GM19452 (cell line): ENCODE measurements at regions not wholly inside any gene's neighbourhood (a gene's known extent, or its start where the extent isn't known, plus 50 kb on each side); places are given as distances from the start of the nearest gene placed in this dataset.
"Not testable (repeated sequence)": the region's sequence is repeated elsewhere in the genome, so short reads cannot be mapped to it uniquely, and the experiment has no call there.

Experiments
- ATAC-seq: cut with Tn5 transposase; IDR thresholded peaks from one replicate; pipeline ENCODE4 v1.9.1; 2021; ENCODE audit not compliant: unreplicated experiment

DNA sequence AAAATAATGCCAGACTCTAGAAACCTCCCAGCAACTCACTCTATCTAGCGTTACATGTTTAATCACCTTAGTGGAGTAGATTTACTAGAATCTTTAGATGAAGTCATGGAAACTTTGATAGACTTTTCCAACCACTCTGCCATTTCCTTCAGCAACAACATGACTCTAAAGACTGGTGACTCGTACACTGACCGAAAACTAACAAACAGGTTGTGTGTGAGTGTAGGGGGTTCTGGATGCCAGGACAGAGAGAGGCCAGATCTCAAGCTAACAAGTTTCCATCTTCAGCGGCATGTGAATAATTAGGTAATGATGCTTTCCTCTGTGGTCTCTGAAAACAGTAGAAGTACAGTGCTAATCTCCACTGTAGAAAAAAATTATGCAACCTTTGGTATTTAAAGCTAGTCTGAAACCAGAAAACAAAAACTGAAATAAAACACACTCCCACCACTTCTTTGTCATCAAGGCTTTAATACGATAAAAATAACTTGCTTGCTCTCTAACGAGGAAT, 286.4 kb downstream of the PRDM5 start:
- ATAC-seq, result no peak

DNA sequence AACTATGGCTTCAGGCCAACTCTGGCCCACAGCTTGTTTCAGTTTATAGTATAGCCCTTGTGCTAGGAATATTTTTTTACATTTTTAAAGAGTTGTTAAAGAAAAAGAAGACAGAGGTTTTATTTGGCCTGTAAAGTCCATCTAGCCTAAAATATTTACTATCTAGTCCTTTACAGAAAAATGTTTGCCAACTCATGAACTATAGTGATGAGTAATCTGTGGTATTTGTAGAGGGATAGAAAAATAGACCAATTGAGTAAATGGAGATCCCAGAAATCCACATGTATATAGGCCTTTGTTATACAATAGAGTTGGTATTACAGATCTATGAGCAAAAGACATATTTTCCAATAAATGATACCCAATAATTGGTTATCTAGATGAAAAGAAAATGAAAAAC, 288.7 kb downstream of the PRDM5 start:
- ATAC-seq, result no peak

DNA sequence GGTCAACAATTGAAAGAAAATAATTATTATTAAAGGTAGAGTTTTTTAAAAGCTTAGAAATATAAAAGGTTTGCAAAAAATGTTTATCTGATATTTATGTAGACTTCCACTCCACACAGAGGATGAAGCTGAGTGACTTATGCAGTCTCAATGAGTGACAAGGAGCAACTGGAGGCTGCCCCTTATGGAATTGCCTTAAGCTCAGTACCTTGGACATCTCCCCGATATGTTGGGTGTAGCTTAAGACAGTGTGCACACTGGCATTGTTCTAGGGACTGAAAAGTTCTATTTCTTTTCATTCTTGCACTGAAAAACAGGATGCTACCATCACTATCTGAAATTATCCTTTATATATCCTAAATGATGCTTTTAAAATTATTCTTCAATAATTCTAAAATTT, 292.1 kb downstream of the PRDM5 start:
- ATAC-seq, result no peak

- ATAC-seq, result no peak
Measured at GRCh38 chr4:120629546-120630108, 292.9 kb downstream of the PRDM5 start.

GRCh38 chr4:120622601-120623000, 299.9 kb downstream of the PRDM5 start:
- ATAC-seq, result no peak

GRCh38 chr4:120617171-120617570, 305.4 kb downstream of the PRDM5 start:
- ATAC-seq, result no peak

DNA sequence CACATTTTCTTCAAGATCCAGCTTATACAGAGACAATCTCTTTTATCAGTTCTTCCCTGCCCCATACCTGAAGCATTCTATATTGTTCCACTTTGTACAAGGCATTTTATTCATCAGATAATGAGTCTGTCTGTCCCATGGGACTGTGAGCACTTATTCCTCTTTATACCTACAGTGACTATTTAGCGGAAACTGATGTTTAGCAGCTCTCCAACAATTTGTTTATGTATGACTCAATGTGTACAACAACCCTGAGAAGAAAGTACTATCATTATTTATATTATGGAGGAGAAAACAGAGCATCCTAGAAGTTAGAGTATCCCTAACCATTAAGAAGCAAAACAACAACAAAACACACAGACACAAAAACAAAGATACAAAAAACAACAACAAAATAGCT, 306.5 kb downstream of the PRDM5 start:
- ATAC-seq, result no peak

DNA sequence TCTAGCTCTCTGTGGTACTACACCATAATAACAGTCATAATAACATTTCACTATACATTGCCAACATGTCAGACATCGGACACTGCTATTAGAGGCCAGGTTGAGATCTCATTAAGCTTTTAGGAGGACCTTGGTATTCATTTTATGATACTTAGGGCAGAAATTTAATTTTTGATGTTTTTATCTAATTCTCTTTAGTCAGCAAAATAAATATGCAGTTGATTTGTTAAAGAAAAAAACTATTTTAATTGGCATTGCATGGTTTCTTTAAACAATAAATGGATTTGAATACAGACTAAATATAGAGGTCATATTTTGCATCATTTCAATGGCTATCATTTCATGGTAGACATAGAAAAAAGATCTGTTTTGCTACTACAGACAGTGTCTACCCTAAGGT, 308.7 kb downstream of the PRDM5 start:
- no peak for ATAC-seq

DNA sequence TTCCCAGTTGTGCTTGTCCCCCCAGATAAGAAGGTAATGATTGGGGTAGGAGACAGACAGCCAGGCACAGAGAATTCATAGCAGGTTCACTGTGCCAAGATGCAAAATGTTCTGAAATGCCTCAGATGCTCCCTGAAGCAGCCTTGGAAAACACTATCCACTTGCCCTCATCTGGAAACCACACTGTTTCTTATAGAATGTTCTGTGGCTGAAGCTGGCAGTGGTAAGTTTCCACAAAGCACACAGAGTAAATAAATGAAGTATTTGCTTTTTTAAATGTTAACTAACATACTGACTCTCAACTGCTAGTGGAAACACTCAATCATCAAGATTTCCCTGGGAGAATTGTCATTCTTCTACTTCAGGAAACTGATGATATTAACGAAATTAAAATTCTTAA, 311.4 kb downstream of the PRDM5 start:
- no peak for ATAC-seq

DNA sequence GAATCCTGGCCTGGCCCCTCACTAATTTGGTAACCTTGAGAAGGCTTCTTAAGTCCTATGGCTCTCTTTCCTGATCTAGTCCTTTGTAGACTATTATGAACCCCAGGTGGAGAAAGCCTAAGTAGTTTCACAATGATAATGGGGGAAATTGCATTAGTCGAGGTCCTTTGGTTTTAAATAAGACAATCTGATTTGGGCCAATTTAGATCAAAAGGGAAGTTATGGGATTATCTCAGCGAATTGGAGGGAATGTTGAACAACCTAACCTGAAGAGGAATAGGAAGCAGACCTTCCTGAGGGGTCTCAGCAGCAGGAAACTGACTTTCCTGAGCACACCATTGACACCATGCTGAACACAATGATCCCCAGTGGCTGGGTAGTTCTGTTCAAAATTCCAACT, 331.5 kb downstream of the PRDM5 start:
- ATAC-seq, result no peak

DNA sequence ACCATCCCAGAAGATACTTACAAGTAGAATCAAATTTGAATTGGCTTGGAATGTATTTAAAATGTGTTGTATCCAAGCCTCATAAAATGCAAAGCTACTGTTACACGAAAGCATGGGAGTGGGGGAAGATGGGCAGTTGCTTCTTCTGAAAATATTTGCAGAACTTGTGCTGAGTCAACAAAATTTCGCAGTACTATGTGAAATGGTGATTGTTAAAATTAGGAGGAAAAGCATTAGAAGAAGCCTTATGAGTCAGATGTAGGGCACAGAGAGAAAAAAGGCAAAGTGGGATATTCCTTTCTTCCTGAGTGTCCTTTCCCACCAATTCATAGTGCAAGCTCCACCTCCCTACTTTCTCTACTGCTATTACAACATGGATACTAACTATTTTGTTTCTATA, 332.7 kb downstream of the PRDM5 start:
- ATAC-seq, result no peak

DNA sequence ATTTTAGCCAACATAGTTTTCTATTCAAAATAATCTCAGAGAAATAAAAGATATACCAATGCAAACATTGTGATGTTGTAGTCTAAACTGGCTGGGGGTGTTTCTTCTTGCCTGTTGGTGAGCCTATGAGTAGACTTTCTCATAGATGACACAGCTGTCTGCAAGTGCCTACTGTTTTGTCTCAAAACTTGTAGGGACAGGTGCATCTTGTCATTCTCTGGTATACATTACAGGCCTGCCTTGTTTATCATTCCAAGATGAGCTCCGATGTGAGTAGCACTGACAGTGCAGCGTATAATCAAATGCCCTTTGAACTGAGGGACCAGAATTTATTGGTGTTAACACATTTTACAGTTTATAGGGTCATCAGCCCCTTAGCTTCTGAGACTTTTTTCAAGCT, 353.8 kb downstream of the PRDM5 start:
- ATAC-seq, result no peak

- no peak for ATAC-seq
Measured at GRCh38 chr4:120561648-120562047, 360.9 kb downstream of the PRDM5 start.

DNA sequence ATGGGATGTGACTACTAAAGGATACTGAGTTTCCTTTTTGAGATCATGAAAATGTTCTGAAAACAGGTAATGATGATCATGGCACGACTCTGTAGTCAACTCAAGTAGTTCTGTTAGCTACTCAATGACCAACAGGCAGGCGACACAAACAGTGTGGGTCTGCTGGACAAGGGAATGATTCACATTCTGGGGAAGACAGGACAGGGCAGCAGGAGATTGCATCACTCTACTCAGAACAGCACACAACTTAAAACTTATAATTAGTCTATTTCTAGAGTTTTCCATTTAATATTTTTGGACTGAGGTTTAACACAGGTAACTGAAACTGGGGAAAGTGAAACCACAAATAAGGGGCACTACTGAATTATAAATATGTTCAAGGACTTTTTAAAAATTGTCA, 365.2 kb downstream of the PRDM5 start:
- no peak for ATAC-seq

DNA sequence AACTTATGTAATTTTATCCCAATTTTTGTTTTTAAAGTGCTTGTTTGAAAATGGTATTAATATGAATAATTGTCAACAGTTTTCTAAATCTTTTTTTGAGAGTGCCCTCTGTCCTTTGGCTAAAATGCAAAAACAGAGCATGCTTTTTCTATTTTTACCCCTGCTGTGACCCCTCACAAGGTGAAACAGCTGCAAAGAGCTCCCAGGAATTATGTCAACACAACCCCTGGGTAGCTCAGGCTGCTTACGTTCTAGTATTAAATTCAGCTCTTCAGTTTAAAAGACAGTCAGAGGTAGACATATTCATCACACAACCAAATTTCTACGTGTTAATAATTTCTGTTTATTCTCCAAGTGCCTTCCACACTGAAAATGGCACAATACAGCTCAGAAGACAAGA, 367.5 kb downstream of the PRDM5 start:
- ATAC-seq, result no peak

- no peak for ATAC-seq
Measured at GRCh38 chr4:120554086-120554485, 368.4 kb downstream of the PRDM5 start.

GRCh38 chr4:120550624-120551220, 371.8 kb downstream of the PRDM5 start:
- not testable (repeated sequence) for ATAC-seq

DNA sequence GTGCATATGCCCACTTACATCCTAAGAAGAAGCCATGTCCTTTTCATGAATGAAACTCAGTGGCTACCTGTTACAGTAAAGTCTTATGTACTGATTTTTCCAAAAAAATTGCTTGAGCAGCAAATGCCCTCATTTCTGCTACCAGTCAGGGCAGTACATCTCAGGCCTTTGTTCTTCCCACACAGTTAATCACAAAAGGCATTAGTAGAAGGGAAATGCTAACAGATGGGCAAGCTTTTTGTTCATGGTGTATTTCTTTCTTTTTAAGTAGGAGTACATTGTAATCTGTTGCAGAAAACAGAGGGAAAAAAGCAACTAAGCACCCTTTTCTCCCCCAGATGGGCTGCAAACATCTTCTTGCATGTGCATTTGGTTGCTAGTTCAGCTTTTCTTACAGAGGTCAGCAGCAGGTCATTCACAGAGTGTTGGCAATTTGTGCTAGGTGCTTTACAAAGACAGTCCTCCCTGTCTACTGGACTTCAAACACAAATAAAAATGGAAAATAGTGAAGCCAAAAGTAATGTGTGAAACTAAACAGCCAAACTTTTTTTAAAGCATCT, 373.4 kb downstream of the PRDM5 start:
- ATAC-seq, result no peak

DNA sequence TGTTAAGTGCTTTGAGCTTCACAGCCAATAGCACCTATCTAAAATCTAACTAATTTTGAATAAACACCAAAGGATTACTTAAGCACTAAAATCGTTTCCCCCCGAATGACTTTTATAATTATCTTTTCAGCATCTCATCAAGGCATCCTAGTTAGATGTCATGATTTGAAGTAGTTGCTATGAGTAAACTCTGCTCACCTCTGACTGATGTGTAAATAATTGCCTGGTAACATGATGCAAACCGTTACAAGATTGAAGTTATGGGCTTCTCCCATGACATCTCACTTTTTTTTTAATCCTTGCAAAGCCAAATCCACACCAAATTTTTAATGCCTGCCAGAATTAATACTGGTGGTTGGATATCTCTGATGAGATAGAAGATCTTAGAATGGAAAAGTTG, 377.1 kb downstream of the PRDM5 start:
- no peak for ATAC-seq

GRCh38 chr4:120544838-120545237, 377.7 kb downstream of the PRDM5 start:
- no peak for ATAC-seq

DNA sequence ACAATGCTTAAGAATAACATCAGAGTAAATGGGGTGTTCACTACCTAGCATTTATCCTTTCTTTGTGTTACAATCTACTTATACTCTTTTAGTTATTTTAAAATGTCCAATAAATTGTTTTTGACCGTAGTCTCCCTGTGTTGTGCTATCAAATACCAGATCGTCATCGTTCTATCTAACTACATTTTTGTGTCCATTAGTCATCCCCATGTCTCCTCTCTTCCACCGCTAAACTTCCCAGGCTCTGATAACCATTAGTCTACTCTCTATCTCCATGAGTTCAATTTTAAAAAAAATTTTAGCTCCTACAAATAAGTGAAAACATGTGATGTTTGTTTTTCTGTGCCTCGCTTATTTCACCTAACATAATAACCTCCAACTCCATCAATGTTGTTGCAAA, 381.9 kb downstream of the PRDM5 start:
- ATAC-seq, result no peak

DNA sequence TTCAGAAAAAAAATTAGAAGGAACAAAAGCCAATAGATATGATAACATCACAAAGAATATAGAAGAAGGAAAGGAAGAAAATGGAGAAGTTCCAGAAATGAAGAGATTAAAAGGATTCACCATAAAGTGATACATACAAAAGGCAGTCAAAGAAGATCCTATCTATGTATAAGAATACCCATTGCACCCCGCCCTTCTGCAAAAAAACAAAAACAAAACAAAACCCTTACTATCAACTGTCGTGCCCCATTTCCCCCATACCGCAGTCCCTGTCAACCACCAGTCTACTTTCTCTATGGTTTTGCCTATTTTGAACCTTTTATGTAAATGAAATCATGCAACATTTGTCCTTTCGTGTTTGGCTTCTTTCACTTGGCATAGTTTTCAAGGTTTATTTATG, 385.6 kb downstream of the PRDM5 start:
- ATAC-seq, result no peak

DNA sequence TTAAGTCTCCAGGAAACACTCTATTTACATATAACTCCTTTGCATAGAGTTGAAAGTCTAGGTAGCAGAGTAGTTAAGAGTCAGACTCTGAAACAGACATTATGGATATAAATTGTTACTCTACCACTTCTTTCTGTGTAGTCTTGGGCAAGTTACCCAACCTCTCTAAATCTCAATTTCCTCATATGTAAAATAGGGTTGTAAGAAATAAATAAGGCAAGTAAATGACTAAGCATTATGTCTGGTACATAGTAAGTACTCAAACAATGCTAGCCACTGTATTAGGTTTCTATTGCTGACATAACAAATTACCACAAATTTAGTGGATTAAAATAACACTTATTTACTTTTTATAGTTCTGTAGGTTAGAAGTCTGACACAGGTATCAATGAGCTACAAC, 394.1 kb downstream of the PRDM5 start:
- ATAC-seq, result no peak
